ENCODE measurements at regions not wholly inside any gene's neighbourhood (a gene's known extent, or its start where the extent isn't known, plus 50 kb on each side); places are given as distances from the start of the nearest gene placed in this dataset.

DNA sequence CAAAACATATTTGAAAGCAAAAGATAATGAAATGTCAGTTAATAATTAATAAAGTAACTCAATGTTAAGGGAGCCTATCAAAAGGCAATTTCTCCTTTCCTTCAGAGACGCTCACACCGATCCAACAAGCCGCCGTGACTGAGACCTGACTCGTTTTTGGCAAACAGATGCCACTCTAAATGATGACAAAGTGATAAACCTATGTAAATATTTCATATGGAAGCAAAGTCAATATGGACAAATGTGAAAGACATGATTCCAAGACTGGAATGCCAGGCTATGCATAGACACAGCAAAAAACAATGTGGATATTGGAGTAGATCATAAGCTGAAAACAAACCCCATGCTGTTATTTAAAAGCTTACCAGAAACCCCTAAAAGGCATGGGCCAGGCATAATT, 137.2 kb upstream of the SUCLG2 start:
- DNase-seq = no peak

DNA sequence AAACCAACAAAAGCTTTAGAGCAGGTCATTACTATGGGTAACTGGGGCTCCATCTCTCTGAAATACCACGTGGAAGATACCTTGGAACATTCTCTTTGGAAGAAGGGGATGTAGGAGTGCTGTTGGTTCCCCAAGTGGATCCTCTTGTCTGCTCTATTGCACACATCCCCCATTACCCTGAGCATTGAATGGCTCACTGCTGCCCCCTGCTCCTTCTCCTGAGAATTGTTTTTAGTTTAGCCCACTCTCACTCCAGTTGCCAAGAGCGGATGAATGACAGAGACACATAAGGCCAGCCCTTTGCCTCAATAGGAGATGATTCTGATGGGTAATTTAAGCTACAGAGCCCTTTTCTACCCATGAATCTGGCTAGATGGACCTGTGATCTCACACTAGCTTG, 135.6 kb upstream of the SUCLG2 start:
- peak; percentile 13 to 37 (median 16) for DNase-seq

DNA sequence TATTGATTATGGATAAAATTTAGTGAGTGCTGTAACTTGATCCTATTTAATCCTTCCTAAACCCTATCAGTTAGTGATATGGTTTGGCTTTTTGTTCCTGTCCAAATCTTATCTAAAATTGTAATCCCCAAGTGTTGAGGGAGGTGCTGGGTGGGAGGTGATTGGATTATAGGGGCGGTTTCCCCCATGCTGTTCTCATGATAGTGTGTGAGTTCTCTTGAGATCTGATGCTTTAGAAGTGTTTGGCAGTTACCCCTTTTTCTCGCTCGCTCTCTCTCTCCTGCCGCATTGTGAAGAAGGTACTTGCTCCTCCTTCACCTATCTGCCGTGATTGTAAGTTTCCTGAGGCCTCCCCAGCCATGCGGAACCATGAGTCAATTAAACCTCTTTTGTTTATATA, 134.0 kb upstream of the SUCLG2 start:
- DNase-seq = no peak

DNA sequence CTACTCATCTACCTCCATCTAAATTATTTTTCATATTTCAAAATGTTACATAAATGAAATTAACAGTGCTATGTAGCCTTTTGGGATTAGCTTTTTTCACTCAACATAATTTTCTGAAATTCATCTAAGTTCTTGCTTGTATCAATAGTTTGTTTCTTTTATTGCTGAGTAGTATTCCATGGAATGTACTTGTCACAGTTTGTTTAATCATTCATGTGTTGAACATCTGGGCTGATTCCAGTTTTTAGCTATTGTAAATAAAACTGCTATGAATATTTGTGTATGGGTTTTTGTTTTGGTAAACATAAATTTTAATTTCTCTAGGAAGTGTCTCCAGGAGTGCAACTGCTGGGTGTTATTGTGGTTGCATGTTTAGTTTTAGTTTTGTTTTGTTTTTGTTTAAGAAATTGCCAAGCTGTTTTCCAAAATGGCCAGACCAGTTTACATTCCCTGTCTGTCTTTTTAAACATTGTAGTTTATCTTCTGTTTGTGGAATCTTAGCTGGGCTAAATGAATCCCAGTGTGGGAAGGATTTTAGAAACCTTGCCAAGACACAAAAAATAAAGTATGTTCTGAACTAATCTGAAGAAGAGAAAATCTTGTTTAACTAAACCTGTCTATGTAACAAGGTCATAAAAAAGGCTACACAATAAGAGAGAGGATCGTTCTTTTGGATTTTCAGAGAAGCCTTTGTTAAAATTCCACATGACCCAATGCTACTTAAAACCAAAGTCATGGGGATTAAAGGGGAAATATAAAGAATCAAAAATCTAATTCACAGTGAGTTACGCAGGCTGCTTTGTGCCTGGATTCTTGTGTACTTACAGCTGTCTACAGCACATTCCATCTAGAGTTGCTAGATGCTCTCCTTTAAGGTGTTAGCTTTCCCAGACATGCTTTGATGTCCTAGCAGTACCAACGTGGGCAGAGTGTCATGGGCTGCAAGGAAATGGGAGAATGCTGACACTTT, 129.2 kb upstream of the SUCLG2 start:
- no peak for DNase-seq

DNA sequence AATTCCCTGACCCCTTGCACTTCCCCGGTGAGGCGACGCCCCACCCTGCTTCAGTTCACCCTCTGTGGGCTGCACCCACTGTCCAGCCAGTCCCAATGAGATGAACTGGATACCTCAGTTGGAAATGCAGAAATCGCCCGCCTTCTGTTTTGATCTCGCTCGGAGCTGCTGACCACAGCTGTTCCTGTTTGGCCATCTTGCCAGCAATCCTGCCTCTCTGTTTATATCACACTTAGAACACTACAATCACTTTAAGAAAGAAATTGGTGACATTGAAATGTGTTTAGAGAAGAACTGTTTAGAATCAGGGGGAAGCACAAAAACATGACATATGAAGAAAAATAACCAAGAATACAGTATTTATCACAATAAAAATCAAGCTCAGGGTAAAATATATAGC, 127.5 kb upstream of the SUCLG2 start:
- no peak for DNase-seq

DNA sequence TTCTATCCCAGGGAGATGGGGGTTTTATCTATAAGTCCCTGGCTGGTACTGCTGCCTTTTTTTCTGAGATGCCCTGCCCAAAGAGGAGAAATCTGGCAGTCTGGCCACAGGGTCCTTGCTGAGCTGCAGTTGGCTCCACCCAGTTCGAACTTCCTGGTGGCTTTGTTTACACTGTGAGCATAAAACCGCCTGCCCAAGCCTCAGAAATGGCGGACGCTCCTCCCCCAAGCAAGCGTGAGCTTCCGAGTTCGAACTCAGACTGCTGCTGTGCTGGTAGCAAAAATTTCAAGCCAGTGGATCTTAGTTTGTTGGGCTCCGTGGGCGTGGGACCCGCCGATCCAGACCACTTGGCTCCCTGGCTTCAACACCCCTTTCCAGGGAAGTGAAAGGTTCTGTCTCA, 126.8 kb upstream of the SUCLG2 start:
- no peak for DNase-seq

DNA sequence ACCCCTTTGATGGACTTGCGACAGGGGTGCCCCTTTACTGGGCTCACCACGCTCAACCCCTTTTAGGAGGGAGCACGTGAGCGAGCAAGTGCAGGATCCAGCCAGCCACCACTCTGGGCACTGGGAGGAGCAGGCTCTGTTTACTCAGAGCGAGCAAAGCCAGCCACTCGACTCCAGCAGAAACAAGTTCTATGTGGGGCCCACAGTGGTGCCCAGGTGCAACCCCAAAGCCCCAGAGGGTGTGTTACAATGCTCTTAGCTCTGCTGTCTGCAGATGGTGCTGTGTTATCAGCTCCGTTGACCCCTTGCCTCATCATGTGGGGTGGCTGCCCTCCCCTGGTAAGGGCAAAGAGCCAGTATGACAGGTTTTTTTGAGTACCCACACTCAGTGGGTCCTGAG, 120.3 kb upstream of the SUCLG2 start:
- no peak for DNase-seq

DNA sequence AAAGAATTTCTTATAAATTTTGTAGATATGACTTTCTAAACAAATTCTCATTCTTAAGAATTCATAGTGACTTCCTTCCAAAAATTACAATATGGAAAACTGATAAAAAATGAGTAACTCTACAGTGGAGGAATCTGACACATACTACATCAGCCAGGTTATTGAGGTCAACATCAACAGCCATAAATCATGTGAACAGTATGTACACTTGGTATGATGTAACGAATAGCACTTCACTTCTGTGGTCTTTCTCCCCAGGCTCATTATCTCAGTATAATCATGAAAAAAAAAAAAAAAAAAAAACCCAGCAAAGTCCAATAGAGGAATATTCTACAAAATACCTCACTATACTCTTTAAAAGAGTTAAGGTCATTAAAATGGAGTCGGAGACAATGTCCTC, 111.2 kb upstream of the SUCLG2 start:
- DNase-seq = no peak

DNA sequence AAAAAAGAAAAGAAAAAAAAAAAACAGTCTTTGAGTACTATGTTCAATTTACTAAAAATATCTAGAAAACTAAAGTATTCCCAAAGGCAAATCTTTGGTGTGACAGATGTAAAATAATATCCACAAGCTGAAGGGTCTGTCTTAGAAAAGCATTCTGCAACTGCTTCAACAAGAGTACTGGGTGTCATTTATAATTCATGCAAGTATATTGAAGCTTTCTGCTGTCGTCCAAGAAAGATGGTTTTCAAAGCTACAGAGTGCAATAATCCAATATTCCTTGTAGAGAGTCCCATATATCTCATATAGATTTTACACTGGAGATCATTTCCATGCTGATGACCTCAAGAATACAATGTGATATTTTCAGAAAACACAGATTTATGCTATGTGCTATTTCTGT, 90.9 kb upstream of the SUCLG2 start:
- no peak for DNase-seq

DNA sequence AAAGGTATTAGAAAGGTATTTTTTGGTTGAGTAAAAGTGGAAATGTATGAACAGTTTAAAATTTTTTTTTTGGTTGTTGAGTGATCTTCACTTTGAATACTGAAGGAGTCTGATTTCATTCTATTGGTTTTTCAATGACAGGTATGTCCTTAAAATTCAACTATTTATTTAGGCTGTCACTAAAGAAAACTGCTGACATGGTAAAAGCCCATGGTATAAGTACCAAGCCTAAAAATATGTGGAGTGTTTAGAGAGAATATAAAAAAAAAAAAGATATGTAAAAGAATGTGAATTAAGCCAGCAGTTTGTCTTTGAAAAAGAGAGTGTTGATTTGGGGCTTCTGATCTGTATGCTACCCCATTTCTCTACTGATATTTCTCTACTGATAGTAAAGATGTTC, 90.3 kb upstream of the SUCLG2 start:
- DNase-seq = no peak

DNA sequence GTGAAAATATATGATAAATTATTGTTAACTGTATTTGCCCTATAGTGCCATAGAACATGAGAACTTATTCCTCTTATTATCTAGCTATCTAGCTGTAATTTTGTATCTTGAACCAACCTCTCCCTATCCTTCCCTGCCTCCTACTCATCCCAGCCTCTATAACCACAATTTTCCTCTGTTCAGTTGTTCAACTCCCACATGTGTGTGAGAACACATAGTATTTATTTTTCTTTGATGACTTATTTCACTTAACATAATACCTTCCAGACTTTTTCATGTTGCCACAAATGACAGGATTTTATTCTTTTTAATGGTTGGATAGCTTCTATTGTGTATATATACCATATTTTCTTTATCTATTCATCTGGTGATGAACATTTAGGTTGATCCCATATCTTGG, 85.4 kb upstream of the SUCLG2 start:
- no peak for DNase-seq

DNA sequence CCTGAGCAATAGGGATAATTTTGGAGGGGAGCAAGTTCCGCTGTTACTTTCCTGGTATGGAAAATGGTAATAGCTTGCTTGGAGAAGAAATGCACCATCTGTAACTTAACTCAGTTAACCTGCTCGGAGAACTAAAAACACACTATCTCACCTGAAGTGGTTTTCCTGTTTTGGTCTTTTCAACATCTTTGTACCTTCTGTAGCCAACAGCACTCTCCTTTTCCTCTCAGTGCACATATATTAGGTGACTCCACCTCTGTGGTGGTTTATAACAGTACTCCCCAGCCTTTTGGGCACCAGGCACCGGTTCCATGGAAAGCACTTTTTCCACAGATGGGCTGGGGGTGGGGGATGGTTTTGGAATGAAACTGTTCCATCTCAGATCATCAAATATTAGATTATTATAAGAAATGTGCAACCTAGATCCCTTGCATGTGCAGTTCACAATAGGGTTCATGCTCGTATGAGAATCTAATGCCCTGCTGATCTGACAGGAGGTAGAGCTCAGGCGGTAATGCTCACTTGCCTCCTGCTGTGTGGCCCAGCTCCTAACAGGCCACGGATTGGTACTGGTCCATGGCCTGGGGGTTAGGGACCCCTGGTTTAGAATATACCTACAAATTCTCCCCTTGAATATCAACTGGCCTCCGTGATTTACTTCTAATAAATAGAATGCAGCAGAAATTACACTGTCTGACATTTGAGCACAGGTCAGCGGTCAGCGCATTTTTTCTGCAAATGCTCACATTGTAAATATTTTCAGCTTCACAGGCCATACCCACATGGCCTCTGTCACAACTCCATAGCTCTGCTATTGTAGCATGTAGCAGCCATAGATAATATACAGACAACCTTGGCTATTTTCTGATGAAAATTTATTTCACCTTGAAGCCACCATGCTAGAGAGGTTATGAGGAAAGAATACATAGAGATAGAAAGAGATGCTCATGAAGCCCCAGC, 83.8 kb upstream of the SUCLG2 start:
- no peak for DNase-seq

DNA sequence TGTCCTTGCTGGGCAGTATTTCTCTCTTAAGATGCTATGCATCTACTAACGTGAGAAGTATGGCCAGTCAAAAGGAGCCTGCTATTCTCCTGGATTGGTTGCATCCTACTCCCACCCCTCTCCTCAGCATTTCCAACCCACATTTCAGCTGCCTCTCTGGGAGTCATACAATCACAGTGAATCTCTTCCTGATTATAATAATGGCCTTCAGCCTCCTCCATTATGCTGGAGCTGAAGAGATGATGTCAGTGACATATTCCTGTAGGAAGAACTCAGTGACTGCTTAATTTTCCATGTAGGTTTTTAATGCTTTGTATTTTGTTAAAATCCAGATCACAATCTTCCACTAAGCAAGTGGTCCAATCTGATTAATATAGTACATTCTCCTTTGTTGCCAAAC, 82.7 kb upstream of the SUCLG2 start:
- no peak for DNase-seq

DNA sequence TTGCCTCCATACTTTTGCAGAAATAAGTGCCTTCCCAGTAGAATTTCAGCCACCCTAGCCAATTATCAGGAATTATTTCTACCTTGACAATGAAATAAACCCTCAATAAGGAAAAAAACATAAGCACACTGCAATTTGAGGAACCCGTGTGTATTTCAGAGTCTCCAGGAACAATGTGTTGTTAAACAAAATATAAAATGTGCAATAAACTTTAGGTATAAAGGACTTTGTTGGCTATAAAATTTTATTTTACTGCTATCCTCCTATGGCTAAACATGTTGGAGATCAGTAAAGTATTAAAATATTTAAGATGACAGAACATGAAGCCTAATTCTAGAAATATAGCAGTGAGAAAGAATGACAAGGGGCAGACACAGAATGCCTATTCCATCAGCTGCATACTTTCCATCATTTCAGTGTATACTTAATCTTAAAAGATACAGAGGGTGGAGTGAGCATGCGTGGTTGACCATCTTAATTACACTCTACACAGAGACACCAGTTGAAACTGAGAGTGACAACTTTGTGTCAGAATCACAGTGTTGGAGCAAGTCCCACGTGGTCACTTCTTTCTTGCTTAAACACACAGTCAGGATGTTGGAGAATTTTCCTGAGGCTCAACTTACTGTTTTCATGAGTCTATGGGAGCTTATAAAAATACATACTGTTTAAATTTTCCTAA, 79.0 kb upstream of the SUCLG2 start:
- no peak for DNase-seq

DNA sequence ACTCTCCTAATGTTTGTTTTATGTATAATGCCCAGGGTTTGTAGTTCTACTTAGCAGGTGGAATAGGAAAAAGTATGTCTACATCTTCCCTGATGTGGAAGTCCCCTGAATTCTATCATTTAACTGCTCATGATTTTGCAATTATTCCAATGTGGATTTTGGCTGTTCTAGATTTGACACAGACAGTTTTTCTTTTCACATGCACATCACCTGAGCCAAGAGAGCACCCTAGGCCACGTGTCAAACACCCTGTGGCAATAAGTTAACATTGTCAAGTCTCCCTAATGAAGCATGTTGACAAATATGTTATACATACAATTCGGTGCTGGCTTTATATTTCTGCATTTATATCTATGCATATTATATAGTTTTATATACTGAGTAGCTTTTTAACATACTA, 70.0 kb upstream of the SUCLG2 start:
- DNase-seq = no peak

DNA sequence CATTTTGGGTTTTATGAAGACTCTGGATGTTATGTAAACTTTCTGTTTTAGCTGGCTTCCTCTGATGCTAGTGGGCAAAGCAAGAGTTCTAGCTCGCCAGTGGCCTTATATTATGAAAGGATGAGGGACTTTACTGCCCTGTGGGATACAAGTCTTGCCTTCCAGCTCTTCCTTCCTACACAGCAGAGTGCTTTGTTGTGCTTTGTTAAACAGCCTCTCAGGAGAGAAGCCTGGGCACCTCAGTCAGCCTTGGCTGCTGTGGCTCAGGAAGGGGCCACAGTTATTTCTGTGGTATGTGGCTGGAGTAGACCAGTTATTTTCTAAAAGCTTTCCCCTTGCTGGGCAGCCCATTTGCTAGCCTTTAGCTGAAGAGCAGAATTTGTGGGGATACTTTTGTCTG, 69.5 kb upstream of the SUCLG2 start:
- DNase-seq = no peak

DNA sequence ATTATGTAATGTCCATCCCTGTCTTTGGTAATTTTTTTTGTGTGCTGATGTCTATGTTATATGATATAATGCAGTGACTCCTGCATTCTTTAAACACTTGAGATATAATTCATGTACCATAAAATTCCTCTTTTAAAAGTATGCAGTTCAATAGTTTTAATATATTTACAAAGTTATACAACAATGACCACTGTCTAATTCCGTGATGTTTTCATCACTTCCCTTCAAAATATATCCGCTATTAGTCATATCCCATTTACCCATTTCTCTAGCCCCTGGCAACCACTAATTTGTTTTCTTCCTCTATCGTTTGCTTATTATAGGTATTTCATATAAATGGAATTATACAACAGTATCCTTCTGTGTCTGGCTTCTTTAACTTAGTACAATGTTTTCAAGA, 64.9 kb upstream of the SUCLG2 start:
- peak in 1 of 3 donors; percentile 9 for DNase-seq

DNA sequence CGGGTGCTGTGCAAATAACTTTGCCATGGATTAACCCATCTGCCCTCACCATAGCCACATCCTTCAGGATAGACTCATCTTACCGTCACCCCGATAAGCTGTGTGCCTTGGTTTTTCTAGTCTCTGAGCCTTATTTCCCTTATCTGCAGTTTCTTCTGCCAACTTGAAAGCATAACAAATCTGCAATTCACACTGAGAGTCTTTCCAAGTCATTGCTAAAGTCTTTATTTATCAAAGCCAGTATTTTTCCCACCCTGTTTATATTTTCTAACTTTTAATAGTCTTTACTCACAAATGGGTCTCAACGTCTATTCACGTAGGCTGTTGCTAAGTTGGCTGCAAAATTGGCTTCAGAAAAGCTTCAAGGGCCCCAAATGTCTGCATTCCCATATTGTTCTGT, 61.6 kb upstream of the SUCLG2 start:
- DNase-seq = no peak

DNA sequence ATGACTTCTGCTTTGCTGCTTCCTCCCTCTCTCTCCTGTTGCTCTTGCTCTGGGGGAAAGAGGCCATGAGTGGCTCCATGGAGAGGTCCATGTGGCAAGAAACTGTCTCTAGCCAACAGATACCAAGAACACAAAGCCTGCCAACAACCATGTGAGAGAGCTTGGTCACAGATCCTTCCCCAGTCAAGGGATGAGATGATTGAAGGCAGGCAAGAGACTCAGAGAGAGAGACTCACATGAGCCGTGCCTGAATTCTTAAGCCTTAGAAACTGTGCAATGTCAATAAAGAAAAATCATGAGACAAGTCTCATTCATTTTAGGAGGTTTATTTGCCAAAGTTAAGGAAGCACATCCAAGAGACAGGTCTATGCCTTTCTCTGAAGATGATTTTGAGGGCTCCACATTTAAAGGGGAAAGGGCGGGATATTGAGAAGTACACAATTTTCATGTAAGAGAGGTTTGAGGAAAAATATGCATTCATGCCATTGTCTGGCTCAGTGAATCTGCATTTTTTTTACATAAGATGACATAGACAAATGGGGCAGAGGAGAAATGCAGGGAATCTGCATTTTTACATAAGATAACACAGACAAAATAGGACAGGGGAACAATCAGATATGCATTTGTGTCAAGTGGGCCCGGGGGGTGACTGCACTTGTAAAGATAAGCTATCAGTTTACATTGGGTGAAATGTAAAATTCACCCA, 59.5 kb upstream of the SUCLG2 start:
- no peak for DNase-seq

DNA sequence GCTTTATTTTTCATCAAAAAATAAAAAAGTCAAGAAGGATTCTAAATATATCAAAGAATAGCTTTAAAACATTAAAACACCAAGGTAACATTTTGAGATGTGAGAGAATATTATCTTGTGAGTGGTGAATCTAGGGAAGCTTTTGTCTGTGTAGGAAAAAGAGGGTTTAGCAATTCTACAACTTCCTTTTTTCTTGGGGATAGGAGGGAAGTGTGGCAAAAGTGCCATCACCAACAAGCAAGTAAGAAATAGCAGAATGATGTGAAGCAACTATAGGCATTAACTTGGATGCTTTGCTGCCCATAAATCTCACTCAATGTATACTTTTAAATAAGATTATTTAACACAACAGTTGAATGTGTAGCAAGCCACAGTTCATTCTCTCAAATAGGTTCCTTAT, 57.8 kb upstream of the SUCLG2 start:
- no peak for DNase-seq

DNA sequence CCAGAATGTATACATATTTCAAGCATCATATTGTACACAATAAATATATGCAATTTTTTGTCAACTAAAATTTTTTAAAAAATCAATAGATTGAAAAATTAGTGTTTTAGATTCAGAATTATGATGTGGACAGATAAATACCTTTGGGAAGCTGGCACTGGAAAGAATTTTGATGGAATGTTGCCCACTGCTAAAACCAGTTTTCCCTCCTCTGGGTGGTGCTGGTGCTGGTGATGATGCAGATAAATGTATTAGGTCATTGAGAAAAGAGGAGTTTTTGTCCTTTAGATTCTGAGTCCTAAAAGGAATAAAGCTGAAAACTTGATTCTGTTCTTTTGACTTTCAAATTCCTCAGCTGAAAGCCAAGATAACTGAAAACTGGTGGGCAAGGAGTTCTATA, 56.0 kb upstream of the SUCLG2 start:
- DNase-seq = no peak

DNA sequence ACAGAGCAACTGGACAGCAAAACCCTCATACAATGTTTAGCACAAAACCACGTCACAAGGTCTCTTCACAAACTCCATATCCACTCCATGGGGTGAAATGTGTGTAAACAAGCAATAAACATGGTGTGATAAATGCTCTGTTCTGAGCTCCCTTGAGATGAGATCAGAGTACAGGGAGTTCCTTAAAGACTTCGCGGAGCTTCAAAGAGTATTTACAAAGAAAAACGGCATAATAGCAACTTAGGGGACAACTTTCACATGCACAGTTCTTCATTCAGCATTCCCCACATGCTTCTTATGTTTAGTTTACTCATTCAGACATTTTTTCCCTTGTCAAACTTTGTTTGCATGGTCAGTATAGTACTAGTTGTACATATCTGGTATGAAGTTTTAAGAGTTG, 52.5 kb upstream of the SUCLG2 start:
- no peak for DNase-seq

Data from muscle of back (tissue), 3 donors.